Mammary epithelial cell (primary cell): ENCODE measurements at regions not wholly inside any gene's neighbourhood (a gene's known extent, or its start where the extent isn't known, plus 50 kb on each side); places are given as distances from the start of the nearest gene placed in this dataset.

ENCODE experiments used
- EZH2 ChIP-seq: IDR thresholded peaks from 2 replicates; pipeline ENCODE4 v1.6.1; 2012; ENCODE audit warnings: low read length, inconsistent platforms, borderline replicate concordance
- TF ChIP-seq, protein P1 (sequence below), 2 donors: IDR thresholded peaks in 1 of 2; conservative IDR thresholded peaks in 1 of 2; 2 replicates each; pipeline ENCODE4 v1.5.1; 2011 to 2012; ENCODE audit warnings: inconsistent platforms in 2 of 2, low read length in 2 of 2, mild to moderate bottlenecking in 2 of 2, control low read depth in 1 of 2, low read depth in 1 of 2; ENCODE audit not compliant: insufficient read depth in 1 of 2; ENCODE audit errors: extremely low read depth in 1 of 2

DNA sequence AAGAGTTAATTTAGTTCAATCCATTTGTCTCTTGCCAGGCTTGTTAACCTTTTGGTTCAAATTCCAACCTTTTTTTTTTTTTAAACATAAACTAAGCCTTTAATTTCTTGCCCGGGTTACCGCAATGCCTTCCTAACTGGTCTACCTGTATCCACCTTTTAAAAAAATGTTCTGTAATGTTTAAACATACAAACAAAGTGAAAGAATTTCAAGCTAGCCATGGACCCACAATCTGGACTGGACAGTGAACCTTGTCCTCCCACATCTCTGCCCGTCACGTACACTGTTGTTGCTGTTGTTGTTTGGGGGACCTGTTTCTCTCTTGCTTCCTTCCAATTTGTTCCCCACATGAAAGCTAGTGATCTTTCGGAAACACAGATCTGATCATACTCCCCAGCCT is 724.7 kb upstream of the AUTS2 start:
- TF ChIP-seq, protein P1, sequence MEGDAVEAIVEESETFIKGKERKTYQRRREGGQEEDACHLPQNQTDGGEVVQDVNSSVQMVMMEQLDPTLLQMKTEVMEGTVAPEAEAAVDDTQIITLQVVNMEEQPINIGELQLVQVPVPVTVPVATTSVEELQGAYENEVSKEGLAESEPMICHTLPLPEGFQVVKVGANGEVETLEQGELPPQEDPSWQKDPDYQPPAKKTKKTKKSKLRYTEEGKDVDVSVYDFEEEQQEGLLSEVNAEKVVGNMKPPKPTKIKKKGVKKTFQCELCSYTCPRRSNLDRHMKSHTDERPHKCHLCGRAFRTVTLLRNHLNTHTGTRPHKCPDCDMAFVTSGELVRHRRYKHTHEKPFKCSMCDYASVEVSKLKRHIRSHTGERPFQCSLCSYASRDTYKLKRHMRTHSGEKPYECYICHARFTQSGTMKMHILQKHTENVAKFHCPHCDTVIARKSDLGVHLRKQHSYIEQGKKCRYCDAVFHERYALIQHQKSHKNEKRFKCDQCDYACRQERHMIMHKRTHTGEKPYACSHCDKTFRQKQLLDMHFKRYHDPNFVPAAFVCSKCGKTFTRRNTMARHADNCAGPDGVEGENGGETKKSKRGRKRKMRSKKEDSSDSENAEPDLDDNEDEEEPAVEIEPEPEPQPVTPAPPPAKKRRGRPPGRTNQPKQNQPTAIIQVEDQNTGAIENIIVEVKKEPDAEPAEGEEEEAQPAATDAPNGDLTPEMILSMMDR (conservative IDR thresholded peaks at IDR 0.05 in 1 of 2, IDR thresholded peaks at IDR 0.05 in 1 of 2; ENCODE audit: extremely low read depth in 1 of 2, insufficient read depth in 1 of 2, low read depth in 1 of 2, low read length in 2 of 2): no peak
- TF ChIP-seq EZH2: no peak
